ENCODE measurements at regions not wholly inside any gene's neighbourhood (a gene's known extent, or its start where the extent isn't known, plus 50 kb on each side); places are given as distances from the start of the nearest gene placed in this dataset.
"Not testable (repeated sequence)": the region's sequence is repeated elsewhere in the genome, so short reads cannot be mapped to it uniquely, and the experiment has no call there.

DNA sequence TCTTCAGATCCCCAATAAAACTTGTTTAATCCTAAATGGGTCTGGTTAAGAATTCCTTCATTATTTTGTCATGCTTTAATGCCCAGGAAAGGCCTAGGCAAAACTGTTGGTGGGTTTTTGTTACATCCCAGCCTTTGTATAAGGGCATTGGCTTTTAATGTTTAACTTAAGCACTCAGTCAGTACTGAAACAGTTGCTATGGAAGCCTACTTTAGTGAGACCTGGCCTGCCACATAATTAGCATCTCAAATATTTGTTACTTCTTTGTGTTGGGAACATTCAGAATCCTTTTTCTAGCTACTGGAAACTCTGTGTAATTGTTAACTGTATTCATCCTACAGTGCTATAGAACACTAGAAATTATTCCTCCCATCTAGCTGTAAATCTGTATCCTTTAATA is 369.6 kb upstream of the ATP10A start:
- Histone ChIP-seq H3K27me3 (ENCODE audit: insufficient read depth, low read depth) (no peaks in the 10 kb centered on the region), H3K4me3 (IDR thresholded peaks at IDR 0.05; ENCODE audit: insufficient read depth, low read depth, low read length) (no peak overlapping the region), H3K4me1 (ENCODE audit: low read depth, poor library complexity, severe bottlenecking) (no peaks in the 10 kb centered on the region), H4K20me1 (ENCODE audit: insufficient read depth) (no peaks in the 10 kb centered on the region), H3K27ac (no peak overlapping the region), H3K9ac (no peak overlapping the region), H3K36me3 (ENCODE audit: insufficient read depth) (no peaks in the 10 kb centered on the region), H3K4me2 (no peak overlapping the region), H2AFZ (ENCODE audit: low read depth) (no peak overlapping the region), H3K79me2 (ENCODE audit: insufficient read depth, low read depth) (no peaks in the 10 kb centered on the region)
- TF ChIP-seq, protein P1, sequence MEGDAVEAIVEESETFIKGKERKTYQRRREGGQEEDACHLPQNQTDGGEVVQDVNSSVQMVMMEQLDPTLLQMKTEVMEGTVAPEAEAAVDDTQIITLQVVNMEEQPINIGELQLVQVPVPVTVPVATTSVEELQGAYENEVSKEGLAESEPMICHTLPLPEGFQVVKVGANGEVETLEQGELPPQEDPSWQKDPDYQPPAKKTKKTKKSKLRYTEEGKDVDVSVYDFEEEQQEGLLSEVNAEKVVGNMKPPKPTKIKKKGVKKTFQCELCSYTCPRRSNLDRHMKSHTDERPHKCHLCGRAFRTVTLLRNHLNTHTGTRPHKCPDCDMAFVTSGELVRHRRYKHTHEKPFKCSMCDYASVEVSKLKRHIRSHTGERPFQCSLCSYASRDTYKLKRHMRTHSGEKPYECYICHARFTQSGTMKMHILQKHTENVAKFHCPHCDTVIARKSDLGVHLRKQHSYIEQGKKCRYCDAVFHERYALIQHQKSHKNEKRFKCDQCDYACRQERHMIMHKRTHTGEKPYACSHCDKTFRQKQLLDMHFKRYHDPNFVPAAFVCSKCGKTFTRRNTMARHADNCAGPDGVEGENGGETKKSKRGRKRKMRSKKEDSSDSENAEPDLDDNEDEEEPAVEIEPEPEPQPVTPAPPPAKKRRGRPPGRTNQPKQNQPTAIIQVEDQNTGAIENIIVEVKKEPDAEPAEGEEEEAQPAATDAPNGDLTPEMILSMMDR (conservative IDR thresholded peaks at IDR 0.05; ENCODE audit: low read depth, low read length), result no peak

DNA sequence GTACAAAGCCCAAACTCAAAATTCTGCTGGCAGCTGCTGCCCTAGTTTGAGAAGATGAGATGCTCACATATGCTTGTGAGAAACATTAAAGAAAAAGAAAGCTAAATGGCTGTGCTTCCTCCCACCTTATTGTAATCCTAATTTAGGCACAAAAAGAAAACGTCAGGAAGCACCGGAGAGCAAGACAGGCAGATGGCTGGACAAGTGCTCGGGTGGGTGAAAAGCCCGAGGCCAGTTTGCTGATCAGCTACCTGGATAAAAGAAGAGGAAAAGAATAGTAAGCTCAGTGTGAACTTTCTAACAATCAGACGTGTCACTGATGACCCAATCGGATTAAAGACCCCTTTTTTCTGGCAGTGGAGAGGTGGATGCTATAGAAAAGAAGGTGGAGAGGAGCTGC is 368.0 kb upstream of the ATP10A start:
- Histone ChIP-seq H4K20me1 (ENCODE audit: insufficient read depth) (no peaks in the 10 kb centered on the region), H3K79me2 (ENCODE audit: insufficient read depth, low read depth) (no peaks in the 10 kb centered on the region), H3K27me3 (ENCODE audit: insufficient read depth, low read depth) (no peaks in the 10 kb centered on the region), H3K4me3 (IDR thresholded peaks at IDR 0.05; ENCODE audit: insufficient read depth, low read depth, low read length) (no peak overlapping the region), H3K9ac (no peak overlapping the region), H3K27ac (no peak overlapping the region), H3K4me2 (no peak overlapping the region), H3K4me1 (ENCODE audit: low read depth, poor library complexity, severe bottlenecking) (no peaks in the 10 kb centered on the region), H2AFZ (ENCODE audit: low read depth) (no peak overlapping the region), H3K36me3 (ENCODE audit: insufficient read depth) (no peaks in the 10 kb centered on the region)
- TF ChIP-seq, protein P1 (conservative IDR thresholded peaks at IDR 0.05; ENCODE audit: low read depth, low read length), result no peak

DNA sequence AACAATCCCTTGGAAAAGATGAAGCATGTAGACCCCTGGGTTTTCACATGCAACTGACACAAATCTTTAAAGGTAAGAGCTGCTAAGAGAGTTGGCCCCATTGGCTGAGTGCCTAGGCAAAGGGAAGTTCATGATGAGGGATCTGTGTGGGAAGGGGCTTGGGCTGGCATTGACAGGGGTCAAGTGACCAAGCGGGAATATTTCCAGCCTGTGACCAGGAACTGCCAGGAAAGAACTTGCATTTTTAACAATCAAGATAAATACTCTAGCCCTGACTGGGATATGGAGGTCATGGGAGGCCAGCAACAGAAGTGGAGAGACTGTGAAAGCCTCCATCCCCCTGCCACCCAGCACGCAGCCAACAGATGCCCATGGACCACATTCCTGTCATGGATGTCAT is 361.1 kb upstream of the ATP10A start:
- no peak overlapping the region for H3K4me2 ChIP-seq
- H3K4me1 ChIP-seq (ENCODE audit: low read depth, poor library complexity, severe bottlenecking), result no peaks in the 10 kb centered on the region
- no peak overlapping the region for H3K4me3 ChIP-seq (IDR thresholded peaks at IDR 0.05; ENCODE audit: insufficient read depth, low read depth, low read length)
- no peak overlapping the region for H3K27ac ChIP-seq
- no peaks in the 10 kb centered on the region for H4K20me1 ChIP-seq (ENCODE audit: insufficient read depth)
- H3K9ac ChIP-seq, result no peak overlapping the region
- TF ChIP-seq, protein P1 (conservative IDR thresholded peaks at IDR 0.05; ENCODE audit: low read depth, low read length), result no peak
- no peaks in the 10 kb centered on the region for H3K79me2 ChIP-seq (ENCODE audit: insufficient read depth, low read depth)
- no peaks in the 10 kb centered on the region for H3K27me3 ChIP-seq (ENCODE audit: insufficient read depth, low read depth)
- H3K36me3 ChIP-seq (ENCODE audit: insufficient read depth), result no peaks in the 10 kb centered on the region
- no peak overlapping the region for H2AFZ ChIP-seq (ENCODE audit: low read depth)

DNA sequence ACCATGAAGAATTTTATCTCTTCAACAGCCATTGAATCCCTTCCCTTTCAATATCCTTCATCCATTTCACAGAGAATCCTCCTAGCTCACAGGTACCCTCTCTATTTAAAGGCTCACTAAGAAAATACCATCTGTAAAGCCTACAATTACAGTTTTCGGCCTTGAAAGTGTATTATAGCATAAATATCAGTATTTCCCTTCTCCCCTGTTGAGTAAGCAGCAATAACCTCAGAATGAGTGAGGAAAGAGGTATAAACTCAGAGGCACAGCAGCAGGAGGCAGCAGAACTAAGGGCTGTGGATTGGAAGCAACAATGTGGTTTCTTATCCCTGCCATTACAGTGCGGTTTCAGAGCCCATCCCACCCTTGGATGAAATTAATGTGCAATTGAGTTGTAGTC is 360.6 kb upstream of the ATP10A start:
- H3K27ac ChIP-seq, result no peak overlapping the region
- no peak overlapping the region for H3K9ac ChIP-seq
- H3K36me3 ChIP-seq (ENCODE audit: insufficient read depth), result no peaks in the 10 kb centered on the region
- TF ChIP-seq, protein P1 (conservative IDR thresholded peaks at IDR 0.05; ENCODE audit: low read depth, low read length), result no peak
- H3K4me3 ChIP-seq (IDR thresholded peaks at IDR 0.05; ENCODE audit: insufficient read depth, low read depth, low read length), result no peak overlapping the region
- no peak overlapping the region for H2AFZ ChIP-seq (ENCODE audit: low read depth)
- no peaks in the 10 kb centered on the region for H3K27me3 ChIP-seq (ENCODE audit: insufficient read depth, low read depth)
- no peak overlapping the region for H3K4me2 ChIP-seq
- H3K4me1 ChIP-seq (ENCODE audit: low read depth, poor library complexity, severe bottlenecking), result no peaks in the 10 kb centered on the region
- H3K79me2 ChIP-seq (ENCODE audit: insufficient read depth, low read depth), result no peaks in the 10 kb centered on the region
- H4K20me1 ChIP-seq (ENCODE audit: insufficient read depth), result no peaks in the 10 kb centered on the region

DNA sequence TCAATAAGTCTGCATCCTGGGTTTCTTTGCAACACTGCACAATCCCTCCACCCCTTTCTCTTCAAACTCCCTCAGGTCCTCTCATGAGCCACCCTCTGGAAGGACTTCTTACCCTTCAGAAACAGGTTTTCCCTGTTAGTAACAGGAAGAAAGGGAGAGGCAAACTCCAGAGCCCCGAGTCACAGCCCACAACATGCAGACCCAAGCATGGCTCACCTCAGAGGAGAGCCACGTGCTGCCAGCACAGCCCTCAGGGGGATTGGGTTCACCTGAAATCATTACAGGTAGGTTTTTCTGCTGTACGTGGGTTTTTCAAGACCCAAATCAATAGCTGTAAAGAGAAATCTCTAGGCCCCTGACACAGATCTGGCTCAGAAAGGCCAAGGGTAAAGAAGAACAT is 359.7 kb upstream of the ATP10A start:
- Histone ChIP-seq H3K27ac (no peak overlapping the region), H3K4me1 (ENCODE audit: low read depth, poor library complexity, severe bottlenecking) (no peaks in the 10 kb centered on the region)
- TF ChIP-seq, protein P1 (conservative IDR thresholded peaks at IDR 0.05; ENCODE audit: low read depth, low read length), result no peak

GRCh38 chr15:26217043-26217442 is 353.9 kb upstream of the ATP10A start:
- not testable (repeated sequence) for H3K36me3 ChIP-seq (ENCODE audit: insufficient read depth); H3K27ac ChIP-seq; H3K4me1 ChIP-seq (ENCODE audit: low read depth, poor library complexity, severe bottlenecking); H3K4me2 ChIP-seq; H3K9ac ChIP-seq; H3K4me3 ChIP-seq (IDR thresholded peaks at IDR 0.05; ENCODE audit: insufficient read depth, low read depth, low read length); H3K27me3 ChIP-seq (ENCODE audit: insufficient read depth, low read depth); H4K20me1 ChIP-seq (ENCODE audit: insufficient read depth); H3K79me2 ChIP-seq (ENCODE audit: insufficient read depth, low read depth); H2AFZ ChIP-seq (ENCODE audit: low read depth)

More for the DNA sequence above, 359.7 kb upstream of the ATP10A start:
- Histone ChIP-seq H3K36me3 (ENCODE audit: insufficient read depth) (no peaks in the 10 kb centered on the region), H3K79me2 (ENCODE audit: insufficient read depth, low read depth) (no peaks in the 10 kb centered on the region), H3K4me2 (no peak overlapping the region), H3K9ac (no peak overlapping the region), H3K4me3 (IDR thresholded peaks at IDR 0.05; ENCODE audit: insufficient read depth, low read depth, low read length) (no peak overlapping the region), H2AFZ (ENCODE audit: low read depth) (no peak overlapping the region), H4K20me1 (ENCODE audit: insufficient read depth) (no peaks in the 10 kb centered on the region), H3K27me3 (ENCODE audit: insufficient read depth, low read depth) (no peaks in the 10 kb centered on the region)
